Upper lobe of left lung (tissue), 4 donors: ENCODE measurements at regions not wholly inside any gene's neighbourhood (a gene's known extent, or its start where the extent isn't known, plus 50 kb on each side); places are given as distances from the start of the nearest gene placed in this dataset.

ENCODE experiments used
- POLR2A ChIP-seq, 4 donors: fragments of 450-650 bp; IDR thresholded peaks; one replicate each; pipeline ENCODE4 v1.5.1; 2016 to 2017; ENCODE audit warnings: antibody characterized with exemption in 4 of 4, mild to moderate bottlenecking in 2 of 4
- POLR2AphosphoS5 ChIP-seq, 2 donors: sonication (generic); formaldehyde crosslinking; IDR thresholded peaks; one replicate each; pipeline ENCODE4 v1.5.1; 2017; ENCODE audit warnings: antibody characterized with exemption in 2 of 2

DNA sequence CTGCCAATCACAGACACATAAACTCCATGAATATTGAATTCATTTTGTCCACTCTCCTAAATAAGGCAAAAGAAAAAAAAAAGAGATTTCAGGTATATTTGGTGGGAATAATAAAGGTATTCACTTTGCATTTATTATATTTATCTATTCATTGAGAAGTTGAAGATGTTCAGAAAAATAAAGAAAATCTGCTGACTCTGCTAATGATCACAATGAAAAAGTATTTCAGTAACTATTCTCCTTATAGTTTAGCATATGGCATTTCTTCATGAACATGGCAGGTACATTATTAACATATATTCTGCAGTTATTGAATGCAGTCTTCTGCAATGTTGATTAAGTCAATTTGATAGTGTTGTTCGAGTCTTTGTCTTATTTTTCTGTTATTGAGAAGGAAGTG lies 202.5 kb upstream of the ANKRD50 start:
- TF ChIP-seq POLR2A (IDR thresholded peaks at IDR 0.05) (no peak), POLR2AphosphoS5 (IDR thresholded peaks at IDR 0.05) (no peak)
